Panc1 (cell line): ENCODE measurements at regions not wholly inside any gene's neighbourhood (a gene's known extent, or its start where the extent isn't known, plus 50 kb on each side); places are given as distances from the start of the nearest gene placed in this dataset.

Experiments used
- CTCF ChIP-seq: fragments of 450-650 bp; IDR thresholded peaks from 2 replicates; pipeline ENCODE4 v1.5.1; 2017; ENCODE audit warnings: mild to moderate bottlenecking
- POLR2AphosphoS5 ChIP-seq: IDR thresholded peaks from 2 replicates; pipeline ENCODE4 v1.6.1; 2012; ENCODE audit warnings: mild to moderate bottlenecking, low read depth, low read length, moderate library complexity
- SIN3A ChIP-seq: IDR thresholded peaks from 2 replicates; pipeline ENCODE4 v1.6.1; 2012; ENCODE audit warnings: low read depth, mild to moderate bottlenecking, low read length, moderate library complexity, borderline replicate concordance; ENCODE audit not compliant: insufficient read depth
- TCF7L2 ChIP-seq: IDR thresholded peaks from 2 replicates; pipeline ENCODE4 v1.6.1; 2011; ENCODE audit warnings: mild to moderate bottlenecking, low read depth, low read length, inconsistent platforms
- TF ChIP-seq, protein P1 (sequence below), 2 experiments: IDR thresholded peaks; 2 replicates each; pipeline ENCODE4 v1.6.1; 2011 to 2012; ENCODE audit warnings: low read depth in 2 of 2, control low read depth in 1 of 2, low read length in 1 of 2, mild to moderate bottlenecking in 1 of 2, moderate library complexity in 1 of 2; ENCODE audit not compliant: insufficient read depth in 1 of 2

- TF ChIP-seq, protein P1, sequence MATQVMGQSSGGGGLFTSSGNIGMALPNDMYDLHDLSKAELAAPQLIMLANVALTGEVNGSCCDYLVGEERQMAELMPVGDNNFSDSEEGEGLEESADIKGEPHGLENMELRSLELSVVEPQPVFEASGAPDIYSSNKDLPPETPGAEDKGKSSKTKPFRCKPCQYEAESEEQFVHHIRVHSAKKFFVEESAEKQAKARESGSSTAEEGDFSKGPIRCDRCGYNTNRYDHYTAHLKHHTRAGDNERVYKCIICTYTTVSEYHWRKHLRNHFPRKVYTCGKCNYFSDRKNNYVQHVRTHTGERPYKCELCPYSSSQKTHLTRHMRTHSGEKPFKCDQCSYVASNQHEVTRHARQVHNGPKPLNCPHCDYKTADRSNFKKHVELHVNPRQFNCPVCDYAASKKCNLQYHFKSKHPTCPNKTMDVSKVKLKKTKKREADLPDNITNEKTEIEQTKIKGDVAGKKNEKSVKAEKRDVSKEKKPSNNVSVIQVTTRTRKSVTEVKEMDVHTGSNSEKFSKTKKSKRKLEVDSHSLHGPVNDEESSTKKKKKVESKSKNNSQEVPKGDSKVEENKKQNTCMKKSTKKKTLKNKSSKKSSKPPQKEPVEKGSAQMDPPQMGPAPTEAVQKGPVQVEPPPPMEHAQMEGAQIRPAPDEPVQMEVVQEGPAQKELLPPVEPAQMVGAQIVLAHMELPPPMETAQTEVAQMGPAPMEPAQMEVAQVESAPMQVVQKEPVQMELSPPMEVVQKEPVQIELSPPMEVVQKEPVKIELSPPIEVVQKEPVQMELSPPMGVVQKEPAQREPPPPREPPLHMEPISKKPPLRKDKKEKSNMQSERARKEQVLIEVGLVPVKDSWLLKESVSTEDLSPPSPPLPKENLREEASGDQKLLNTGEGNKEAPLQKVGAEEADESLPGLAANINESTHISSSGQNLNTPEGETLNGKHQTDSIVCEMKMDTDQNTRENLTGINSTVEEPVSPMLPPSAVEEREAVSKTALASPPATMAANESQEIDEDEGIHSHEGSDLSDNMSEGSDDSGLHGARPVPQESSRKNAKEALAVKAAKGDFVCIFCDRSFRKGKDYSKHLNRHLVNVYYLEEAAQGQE (IDR thresholded peaks at IDR 0.05; ENCODE audit: insufficient read depth in 1 of 2, low read depth in 2 of 2, low read length in 1 of 2): no peak
- TF ChIP-seq CTCF (no peak), POLR2AphosphoS5 (no peak), SIN3A (no peak), TCF7L2 (no peak)
These were observed 171.0 kb downstream of the HSD17B3 start for GRCh38 chr9:96130970-96131369.
